Cardiac muscle cell (in vitro differentiated cells and primary cell): ENCODE measurements at regions not wholly inside any gene's neighbourhood (a gene's known extent, or its start where the extent isn't known, plus 50 kb on each side); places are given as distances from the start of the nearest gene placed in this dataset.

ENCODE experiments used
- DNase-seq, 2 donors: peaks; one replicate each; pipeline versions ENCODE4 v3.0.0 to v3.0.0-alpha.2; 2010 to 2017; ENCODE audit warnings: low read depth in 1 of 2, low spot score in 1 of 2
- H3K27ac ChIP-seq: fragments of 200-600 bp; sonication (generic); 2 replicates; pipeline ENCODE4 v1.5.1; 2016
- H3K27me3 ChIP-seq: fragments of 200-600 bp; sonication (generic); 2 replicates; pipeline ENCODE4 v1.6.0; 2016; ENCODE audit warnings: control low read depth
- H3K36me3 ChIP-seq: fragments of 200-600 bp; sonication (generic); 2 replicates; pipeline ENCODE4 v1.5.1; 2016; ENCODE audit warnings: control low read depth
- H3K4me1 ChIP-seq: fragments of 200-600 bp; sonication (generic); 2 replicates; pipeline ENCODE4 v1.8.1; 2017; ENCODE audit warnings: low read depth, mild to moderate bottlenecking, mixed run types
- H3K4me3 ChIP-seq: fragments of 200-600 bp; sonication (generic); 2 replicates; pipeline ENCODE4 v1.5.1; 2016; ENCODE audit warnings: mild to moderate bottlenecking
- H3K9me3 ChIP-seq: fragments of 200-600 bp; sonication (generic); 2 replicates; pipeline ENCODE4 v1.5.1; 2017; ENCODE audit warnings: low read depth, mild to moderate bottlenecking, control low read depth
- TF ChIP-seq, protein P1 (sequence below): IDR thresholded peaks from 2 replicates; pipeline ENCODE4 v1.5.1; 2012; ENCODE audit warnings: low read depth, mild to moderate bottlenecking, low read length

DNA sequence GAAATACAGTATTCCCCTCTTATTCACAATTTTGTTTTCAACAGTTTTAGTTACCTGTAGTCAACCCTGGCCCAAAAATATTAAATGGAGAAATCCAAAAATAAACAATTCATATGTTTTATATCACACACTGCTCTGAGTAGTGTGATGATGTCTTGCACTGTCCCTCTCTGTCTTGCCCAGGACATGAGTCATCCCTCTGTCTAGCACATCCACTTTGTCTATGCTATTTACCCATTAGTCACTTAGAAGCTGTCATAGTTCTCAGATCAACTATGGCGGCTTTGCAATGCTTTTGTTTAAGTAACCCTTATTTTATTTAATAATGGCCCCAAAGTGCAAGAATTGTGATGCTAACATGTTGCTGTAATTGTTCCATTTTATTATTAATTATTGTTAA lies 380.6 kb upstream of the REG3G start:
- Histone ChIP-seq H3K36me3 (no peaks in the 10 kb centered on the region), H3K4me1 (no peaks in the 10 kb centered on the region)
- no peak for DNase-seq

DNA sequence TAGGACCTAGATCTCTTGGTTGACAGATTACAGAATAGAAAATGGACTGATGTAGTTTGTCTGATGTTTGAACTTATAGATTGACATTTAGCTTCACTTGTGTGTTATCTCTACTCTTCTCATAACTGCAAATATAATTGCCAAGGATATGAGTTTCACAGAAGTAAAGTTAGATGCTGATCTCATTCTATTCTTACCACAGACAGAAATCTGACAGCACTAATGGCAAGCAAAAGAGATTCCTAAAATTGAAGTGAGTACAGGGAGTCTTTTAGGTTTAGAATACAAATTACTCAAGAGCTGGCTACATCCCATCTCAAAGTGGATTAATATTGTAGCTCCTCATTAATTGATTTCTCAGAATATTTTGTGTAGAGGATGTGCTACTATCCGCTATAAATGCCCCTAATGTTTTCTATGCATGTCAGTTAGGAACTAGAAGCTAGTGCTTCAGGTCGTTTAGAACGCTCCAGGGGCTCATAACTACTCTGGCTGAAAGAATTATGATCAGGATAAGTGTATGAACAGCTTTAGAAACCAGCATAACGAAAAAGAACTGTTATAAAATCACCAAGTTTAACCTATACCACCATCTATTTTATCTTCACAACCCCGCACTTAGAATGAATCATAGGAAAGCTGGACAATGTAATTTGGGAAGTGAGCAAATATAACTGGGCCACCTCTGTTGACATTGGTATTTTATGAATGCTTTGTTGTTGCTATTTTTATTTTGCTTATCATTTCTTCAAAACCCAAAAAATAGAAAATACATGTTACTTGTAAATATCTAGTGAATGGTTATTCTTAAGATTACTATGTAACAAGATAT lies 378.8 kb upstream of the REG3G start:
- TF ChIP-seq, protein P1, sequence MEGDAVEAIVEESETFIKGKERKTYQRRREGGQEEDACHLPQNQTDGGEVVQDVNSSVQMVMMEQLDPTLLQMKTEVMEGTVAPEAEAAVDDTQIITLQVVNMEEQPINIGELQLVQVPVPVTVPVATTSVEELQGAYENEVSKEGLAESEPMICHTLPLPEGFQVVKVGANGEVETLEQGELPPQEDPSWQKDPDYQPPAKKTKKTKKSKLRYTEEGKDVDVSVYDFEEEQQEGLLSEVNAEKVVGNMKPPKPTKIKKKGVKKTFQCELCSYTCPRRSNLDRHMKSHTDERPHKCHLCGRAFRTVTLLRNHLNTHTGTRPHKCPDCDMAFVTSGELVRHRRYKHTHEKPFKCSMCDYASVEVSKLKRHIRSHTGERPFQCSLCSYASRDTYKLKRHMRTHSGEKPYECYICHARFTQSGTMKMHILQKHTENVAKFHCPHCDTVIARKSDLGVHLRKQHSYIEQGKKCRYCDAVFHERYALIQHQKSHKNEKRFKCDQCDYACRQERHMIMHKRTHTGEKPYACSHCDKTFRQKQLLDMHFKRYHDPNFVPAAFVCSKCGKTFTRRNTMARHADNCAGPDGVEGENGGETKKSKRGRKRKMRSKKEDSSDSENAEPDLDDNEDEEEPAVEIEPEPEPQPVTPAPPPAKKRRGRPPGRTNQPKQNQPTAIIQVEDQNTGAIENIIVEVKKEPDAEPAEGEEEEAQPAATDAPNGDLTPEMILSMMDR = no peak
- Histone ChIP-seq H3K4me3 (no peak overlapping the region), H3K4me1 (no peaks in the 10 kb centered on the region), H3K9me3 (no peaks in the 10 kb centered on the region), H3K27ac (no peak overlapping the region), H3K27me3 (no peaks in the 10 kb centered on the region), H3K36me3 (no peaks in the 10 kb centered on the region)
- DNase-seq = no peak

More for the DNA sequence above, 380.6 kb upstream of the REG3G start:
- no peak overlapping the region for H3K4me3 ChIP-seq
- no peak overlapping the region for H3K27ac ChIP-seq
- H3K9me3 ChIP-seq = no peaks in the 10 kb centered on the region
- TF ChIP-seq, protein P1 = no peak
- no peaks in the 10 kb centered on the region for H3K27me3 ChIP-seq

DNA sequence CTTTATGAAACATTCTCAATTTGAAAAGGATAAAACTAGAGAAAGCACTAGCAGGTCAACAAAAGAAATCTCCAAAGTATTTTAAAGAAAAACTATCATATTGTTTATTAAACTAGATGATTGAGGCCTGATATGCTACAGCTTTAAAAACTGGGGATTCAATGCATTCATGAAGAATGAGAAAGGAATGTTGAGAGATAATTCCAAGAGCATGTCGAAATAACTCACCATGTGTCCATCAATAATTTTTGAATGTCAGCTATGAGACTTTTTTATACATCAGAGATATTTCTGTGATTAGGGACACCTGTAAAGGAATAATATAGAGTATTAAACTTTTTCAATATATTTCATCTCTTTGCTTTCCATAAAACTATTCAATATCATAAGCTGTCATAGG lies 376.9 kb upstream of the REG3G start:
- Histone ChIP-seq H3K4me1 (no peaks in the 10 kb centered on the region), H3K36me3 (no peaks in the 10 kb centered on the region), H3K4me3 (no peak overlapping the region), H3K27me3 (no peaks in the 10 kb centered on the region), H3K9me3 (no peaks in the 10 kb centered on the region), H3K27ac (no peak overlapping the region)
- TF ChIP-seq, protein P1 = no peak
- DNase-seq = no peak

DNA sequence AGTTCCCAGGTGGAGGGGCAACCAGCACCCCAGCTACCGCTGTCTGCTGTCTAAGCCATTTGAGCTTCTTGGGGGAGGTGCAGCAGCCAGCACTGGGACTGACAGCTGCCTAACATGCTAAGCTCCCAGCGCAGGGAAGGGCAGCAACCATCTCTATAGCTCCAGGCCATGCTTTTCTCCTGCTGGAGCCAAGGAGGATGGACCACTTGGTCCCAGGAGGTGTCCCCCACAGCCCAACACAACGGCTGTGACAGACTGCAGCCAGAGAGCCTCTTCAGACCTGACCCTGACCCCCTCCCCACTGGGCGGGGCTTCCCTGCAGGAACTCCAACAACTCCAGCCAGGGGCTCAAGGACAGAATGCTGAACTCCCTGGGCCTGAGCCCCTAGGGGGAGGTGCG lies 370.6 kb upstream of the REG3G start:
- H3K36me3 ChIP-seq = no peaks in the 10 kb centered on the region
- TF ChIP-seq, protein P1 = no peak
- DNase-seq = no peak

DNA sequence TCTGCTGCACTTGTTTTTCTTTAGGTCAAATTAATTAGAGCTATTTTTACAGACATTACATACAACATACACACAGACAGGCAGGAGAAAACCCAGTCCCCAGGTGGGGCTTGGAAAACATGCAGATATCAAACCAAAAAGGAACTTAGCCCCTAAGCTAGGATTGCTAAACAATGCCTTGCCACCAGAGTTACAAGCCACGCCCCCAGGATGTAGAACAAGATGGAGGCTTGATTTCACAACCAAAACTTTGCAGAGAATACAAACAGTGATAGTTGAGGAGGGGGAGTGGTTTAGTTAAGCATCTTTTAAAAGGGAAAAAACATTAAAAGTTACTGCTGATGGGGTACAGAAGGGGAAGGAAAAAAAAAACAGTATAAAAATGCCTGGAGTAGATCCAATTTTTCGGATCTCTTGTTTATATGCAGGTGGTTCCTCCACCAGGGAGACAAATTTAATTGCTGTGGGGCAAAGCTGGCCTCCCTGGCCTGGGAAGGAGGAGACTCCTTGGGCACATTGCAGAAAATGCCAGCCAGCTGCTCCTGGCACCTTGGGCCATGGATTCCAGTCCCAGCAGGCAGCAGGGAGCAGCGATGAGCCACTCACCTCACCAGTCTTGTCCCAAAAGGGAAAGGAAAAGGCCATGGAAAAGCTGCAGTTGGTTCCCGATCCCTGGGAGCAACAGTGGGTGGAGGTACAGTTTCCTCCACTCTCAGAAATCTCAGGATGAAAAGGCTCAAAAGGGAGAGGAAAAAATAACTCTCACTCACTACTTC lies 348.4 kb upstream of the REG3G start:
- Histone ChIP-seq H3K36me3 (no peaks in the 10 kb centered on the region), H3K4me1 (no peaks in the 10 kb centered on the region)

More for the DNA sequence above, 370.6 kb upstream of the REG3G start:
- Histone ChIP-seq H3K27me3 (no peaks in the 10 kb centered on the region), H3K4me1 (no peaks in the 10 kb centered on the region), H3K9me3 (no peaks in the 10 kb centered on the region), H3K27ac (no peak overlapping the region), H3K4me3 (no peak overlapping the region)

More for the DNA sequence above, 348.4 kb upstream of the REG3G start:
- TF ChIP-seq, protein P1 = no peak
- Histone ChIP-seq H3K4me3 (no peak overlapping the region), H3K9me3 (no peaks in the 10 kb centered on the region), H3K27me3 (no peaks in the 10 kb centered on the region), H3K27ac (no peak overlapping the region)
- no peak for DNase-seq
